PC-9 (cell line): ENCODE measurements at regions not wholly inside any gene's neighbourhood (a gene's known extent, or its start where the extent isn't known, plus 50 kb on each side); places are given as distances from the start of the nearest gene placed in this dataset.

Experiments
- BruUV-seq: library from RNA; stranded (reverse); fragments of 400-500 nt; replicated peaks from 2 replicates; lab custom pipeline; 2021; lab: Mats Ljungman, UMichigan
- CTCF ChIA-PET: fragments of 300-600 bp; sonication (Branson Sonifier 250); formaldehyde crosslinking; loops from one replicate; lab custom pipeline; 2022; ENCODE audit warnings: antibody characterized with exemption; lab: Charles Lee
- POLR2A ChIA-PET: fragments of 300-600 bp; sonication (Branson Sonifier 250); formaldehyde crosslinking; loops from one replicate; lab custom pipeline; 2022; ENCODE audit warnings: antibody characterized with exemption; ENCODE audit not compliant: unreplicated experiment; lab: Charles Lee
- DNase-seq, 2 experiments: peaks; one replicate each; pipeline versions ENCODE4 v3.0.0 to v3.0.0-alpha.2; 2015 to 2022; ENCODE audit warnings: mixed read lengths in 1 of 2
- H2AFZ ChIP-seq: fragments of 200-600 bp; sonication (generic); 2 replicates; pipeline ENCODE4 v1.8.1; 2017; ENCODE audit warnings: antibody characterized with exemption
- H3F3A ChIP-seq: fragments of 200-600 bp; sonication (generic); 2 replicates; pipeline ENCODE4 v1.8.1; 2017; ENCODE audit warnings: antibody characterized with exemption, mild to moderate bottlenecking, low read depth; ENCODE audit not compliant: insufficient read depth
- H3K27ac ChIP-seq: fragments of 200-600 bp; sonication (generic); 2 replicates; pipeline ENCODE4 v1.6.1; 2016; ENCODE audit warnings: mixed run types
- H3K27me3 ChIP-seq: fragments of 200-600 bp; sonication (generic); 2 replicates; pipeline ENCODE4 v1.6.1; 2016; ENCODE audit warnings: low read depth, mixed run types; ENCODE audit not compliant: insufficient read depth
- H3K36me3 ChIP-seq: fragments of 200-600 bp; sonication (generic); 2 replicates; pipeline ENCODE4 v1.6.1; 2016; ENCODE audit warnings: low read depth, mixed run types
- H3K4me1 ChIP-seq: fragments of 200-600 bp; sonication (generic); replicated peaks from 2 replicates; pipeline ENCODE4 v1.6.1; 2016; ENCODE audit warnings: mixed run types; ENCODE audit not compliant: insufficient read depth
- H3K4me2 ChIP-seq: fragments of 200-600 bp; sonication (generic); 2 replicates; pipeline ENCODE4 v1.6.1; 2017; ENCODE audit warnings: mixed run types
- H3K4me3 ChIP-seq: fragments of 200-600 bp; sonication (generic); 2 replicates; pipeline ENCODE4 v1.6.1; 2016; ENCODE audit warnings: mixed run types
- H3K79me2 ChIP-seq: fragments of 200-600 bp; sonication (generic); 2 replicates; pipeline ENCODE4 v1.6.1; 2017; ENCODE audit warnings: low read depth, mixed run types
- H3K9me2 ChIP-seq: fragments of 200-600 bp; sonication (generic); 2 replicates; pipeline ENCODE4 v1.8.1; 2017; ENCODE audit warnings: mild to moderate bottlenecking; ENCODE audit not compliant: insufficient read depth
- H3K9me3 ChIP-seq: fragments of 200-600 bp; sonication (generic); 2 replicates; pipeline ENCODE4 v1.8.1; 2016; ENCODE audit warnings: low read depth; ENCODE audit not compliant: insufficient read depth
- H4K20me1 ChIP-seq: fragments of 200-600 bp; sonication (generic); 2 replicates; pipeline ENCODE4 v1.8.1; 2017; ENCODE audit not compliant: insufficient read depth
- CTCF ChIP-seq: fragments of 200-600 bp; sonication (generic); conservative IDR thresholded peaks from 2 replicates; pipeline ENCODE4 v1.6.1; 2017; ENCODE audit warnings: mixed run types, antibody characterized with exemption, mild to moderate bottlenecking, moderate library complexity
- EZH2 ChIP-seq: fragments of 200-600 bp; sonication (generic); IDR thresholded peaks from 2 replicates; pipeline ENCODE4 v1.8.0; 2017; ENCODE audit warnings: antibody characterized with exemption, low read depth
- intact Hi-C: fragments of 100-400 bp; cut with micrococcal nuclease; formaldehyde crosslinking; loops from one replicate; pipeline ENCODE4 v1.10.0; 2022; ENCODE audit not compliant: unreplicated experiment

- ChIA-PET CTCF (no interaction called here), POLR2A (no interaction called here)
- Histone ChIP-seq H3F3A (no peaks in the 10 kb centered on the region), H3K9me3 (0 out of 2 replicates have a peak, but pooled peaks cover 5% of the 10 kb centered on the region), H3K27ac (no peak overlapping the region), H3K36me3 (no peaks in the 10 kb centered on the region), H3K4me3 (no peak overlapping the region), H3K79me2 (no peaks in the 10 kb centered on the region), H3K27me3 (peaks cover 61% of the 10 kb centered on the region), H3K9me2 (no peaks in the 10 kb centered on the region), H4K20me1 (no peaks in the 10 kb centered on the region; the same call in 1 of the 2 replicates), H3K4me1 (no peaks in the 10 kb centered on the region), H3K4me2 (no peak overlapping the region), H2AFZ (no peak overlapping the region)
- no peak for DNase-seq
- BruUV-seq = no TSS peak
- intact Hi-C loops = no loop called here
- TF ChIP-seq EZH2 (no peak), CTCF (no peak)
These were observed 311.5 kb upstream of the ID2 start for GRCh38 chr2:8370258-8370802.

- no peak for DNase-seq
- ChIA-PET CTCF (no interaction called here), POLR2A (no interaction called here)
- Histone ChIP-seq H3K9me2 (no peaks in the 10 kb centered on the region), H3K4me2 (no peak overlapping the region), H3F3A (no peaks in the 10 kb centered on the region), H4K20me1 (no peaks in the 10 kb centered on the region; the same call in 1 of the 2 replicates), H3K4me3 (no peak overlapping the region), H2AFZ (no peak overlapping the region), H3K36me3 (no peaks in the 10 kb centered on the region), H3K9me3 (0 out of 2 replicates have a peak, but pooled peaks cover 5% of the 10 kb centered on the region), H3K79me2 (no peaks in the 10 kb centered on the region), H3K4me1 (no peaks in the 10 kb centered on the region), H3K27me3 (peaks cover 60% of the 10 kb centered on the region), H3K27ac (no peak overlapping the region)
- TF ChIP-seq CTCF (no peak), EZH2 (no peak)
- intact Hi-C loops = no loop called here
- BruUV-seq = no TSS peak
These were observed 310.2 kb upstream of the ID2 start for GRCh38 chr2:8371653-8372052.

- BruUV-seq = no TSS peak
- Histone ChIP-seq H4K20me1 (no peaks in the 10 kb centered on the region), H3F3A (no peaks in the 10 kb centered on the region), H3K27ac (no peak overlapping the region), H3K4me3 (no peak overlapping the region), H3K9me2 (no peaks in the 10 kb centered on the region), H3K79me2 (no peaks in the 10 kb centered on the region), H3K4me2 (no peak overlapping the region), H2AFZ (no peak overlapping the region), H3K4me1 (no peaks in the 10 kb centered on the region), H3K27me3 (peaks cover 63% of the 10 kb centered on the region), H3K36me3 (no peaks in the 10 kb centered on the region), H3K9me3 (0 out of 2 replicates have a peak, but pooled peaks cover 5% of the 10 kb centered on the region)
- POLR2A ChIA-PET = no interaction called here
- DNase-seq = no peak
- CTCF ChIA-PET = no interaction called here
- TF ChIP-seq CTCF = no peak
- TF ChIP-seq EZH2 = no peak
- intact Hi-C loops = no loop called here
These were observed 307.1 kb upstream of the ID2 start for GRCh38 chr2:8374782-8375181.
